Endodermal cell (in vitro differentiated cells): ENCODE measurements at regions not wholly inside any gene's neighbourhood (a gene's known extent, or its start where the extent isn't known, plus 50 kb on each side); places are given as distances from the start of the nearest gene placed in this dataset.

ENCODE experiments used
- DNase-seq: peaks from one replicate; pipeline ENCODE4 v3.0.0-alpha.2; 2017
- H3K27ac ChIP-seq: 2 replicates; pipeline ENCODE4 v1.5.1; 2013; ENCODE audit warnings: mild to moderate bottlenecking, low read depth, low read length, moderate library complexity
- H3K27me3 ChIP-seq: 2 replicates; pipeline ENCODE4 v1.6.1; 2013; ENCODE audit warnings: mild to moderate bottlenecking, low read length, moderate library complexity; ENCODE audit not compliant: insufficient read depth, control insufficient read depth, poor library complexity, severe bottlenecking
- H3K36me3 ChIP-seq: 2 replicates; pipeline ENCODE4 v1.7.0; 2013; ENCODE audit warnings: mild to moderate bottlenecking, low read length, moderate library complexity; ENCODE audit not compliant: control insufficient read depth, insufficient read depth
- H3K4me1 ChIP-seq: one replicate; pipeline ENCODE4 v1.7.0; 2013; ENCODE audit warnings: low read length; ENCODE audit not compliant: control insufficient read depth, insufficient read depth
- H3K4me3 ChIP-seq: 2 replicates; pipeline ENCODE4 v1.5.1; 2013; ENCODE audit warnings: mild to moderate bottlenecking, low read length, moderate library complexity
- H3K9ac ChIP-seq: 2 replicates; pipeline ENCODE4 v1.6.1; 2013; ENCODE audit warnings: mild to moderate bottlenecking, low read length, moderate library complexity; ENCODE audit not compliant: poor library complexity, severe bottlenecking; ENCODE audit errors: extremely low read depth
- H3K9me3 ChIP-seq: 2 replicates; pipeline ENCODE4 v1.6.1; 2013; ENCODE audit warnings: mild to moderate bottlenecking, low read length, moderate library complexity; ENCODE audit not compliant: control insufficient read depth
- H3K27ac Mint-ChIP-seq: 2 replicates; pipeline ENCODE4 v1.8.0; 2020; ENCODE audit warnings: mixed read lengths
- H3K27me3 Mint-ChIP-seq: 2 replicates; pipeline ENCODE4 v1.8.0; 2021; ENCODE audit warnings: mild to moderate bottlenecking, mixed read lengths; ENCODE audit not compliant: insufficient read depth
- H3K36me3 Mint-ChIP-seq: 2 replicates; pipeline ENCODE4 v1.8.0; 2020; ENCODE audit warnings: low read depth, mixed read lengths
- H3K4me1 Mint-ChIP-seq: 2 replicates; pipeline ENCODE4 v1.8.0; 2020; ENCODE audit warnings: mixed read lengths
- H3K4me3 Mint-ChIP-seq: 2 replicates; pipeline ENCODE4 v1.8.0; 2020; ENCODE audit warnings: mild to moderate bottlenecking, moderate library complexity, mixed read lengths
- H3K9me3 Mint-ChIP-seq: 2 replicates; pipeline ENCODE4 v1.8.0; 2020; ENCODE audit warnings: mild to moderate bottlenecking, mixed read lengths
- WGBS, 2 experiments: methylation state at CpG; one replicate each; pipeline versions ENCODE4 v1.1.5 to v1.1.7; 2013; ENCODE audit warnings: missing lambda C conversion rate in 2 of 2, mixed read lengths in 1 of 2; ENCODE audit not compliant: insufficient coverage in 1 of 2, insufficient read length in 1 of 2; 5-methylcytosine and 5-hydroxymethylcytosine counted together
- TF ChIP-seq, protein P1 (sequence below): fragments of 200-600 bp; sonication (generic); conservative IDR thresholded peaks from 2 replicates; pipeline ENCODE4 v1.5.0; 2021; ENCODE audit warnings: antibody characterized with exemption, mild to moderate bottlenecking

DNA sequence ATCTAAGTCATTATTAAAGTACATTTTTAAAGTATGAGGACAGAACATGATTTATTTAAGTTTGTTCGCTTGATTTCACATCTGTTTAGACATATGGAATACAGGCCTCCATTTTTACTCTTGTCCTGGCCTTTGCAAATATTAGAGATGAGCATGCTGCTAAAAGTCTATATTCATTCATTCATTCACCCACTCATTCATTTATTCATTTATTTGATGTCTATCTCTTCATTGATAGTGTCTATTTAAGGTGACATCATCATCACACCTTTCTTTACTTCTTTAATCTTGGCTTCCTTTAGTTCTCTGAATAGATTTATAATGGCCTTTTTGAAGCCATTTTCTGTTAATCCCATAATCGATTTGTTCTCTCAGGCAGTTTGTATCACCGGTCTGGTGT is 68.0 kb downstream of the THNSL1 start:
- Mint-ChIP-seq H3K4me3 (no peak overlapping the region), H3K27me3 (peaks cover 17% of the 10 kb centered on the region), H3K9me3 (no peaks in the 10 kb centered on the region), H3K27ac (no peak overlapping the region), H3K36me3 (no peaks in the 10 kb centered on the region), H3K4me1 (peaks cover 5% of the 10 kb centered on the region)
- TF ChIP-seq, protein P1, sequence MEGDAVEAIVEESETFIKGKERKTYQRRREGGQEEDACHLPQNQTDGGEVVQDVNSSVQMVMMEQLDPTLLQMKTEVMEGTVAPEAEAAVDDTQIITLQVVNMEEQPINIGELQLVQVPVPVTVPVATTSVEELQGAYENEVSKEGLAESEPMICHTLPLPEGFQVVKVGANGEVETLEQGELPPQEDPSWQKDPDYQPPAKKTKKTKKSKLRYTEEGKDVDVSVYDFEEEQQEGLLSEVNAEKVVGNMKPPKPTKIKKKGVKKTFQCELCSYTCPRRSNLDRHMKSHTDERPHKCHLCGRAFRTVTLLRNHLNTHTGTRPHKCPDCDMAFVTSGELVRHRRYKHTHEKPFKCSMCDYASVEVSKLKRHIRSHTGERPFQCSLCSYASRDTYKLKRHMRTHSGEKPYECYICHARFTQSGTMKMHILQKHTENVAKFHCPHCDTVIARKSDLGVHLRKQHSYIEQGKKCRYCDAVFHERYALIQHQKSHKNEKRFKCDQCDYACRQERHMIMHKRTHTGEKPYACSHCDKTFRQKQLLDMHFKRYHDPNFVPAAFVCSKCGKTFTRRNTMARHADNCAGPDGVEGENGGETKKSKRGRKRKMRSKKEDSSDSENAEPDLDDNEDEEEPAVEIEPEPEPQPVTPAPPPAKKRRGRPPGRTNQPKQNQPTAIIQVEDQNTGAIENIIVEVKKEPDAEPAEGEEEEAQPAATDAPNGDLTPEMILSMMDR, result no peak
- no peak for DNase-seq
- no peak overlapping the region for H3K9ac ChIP-seq
- 93% methylated on average over 3 of the region's 3 CpGs; no CpG with 5 or more reads in 1 of the 2 experiments for WGBS, 2 experiments
- no peak overlapping the region for H3K27ac ChIP-seq
- H3K4me3 ChIP-seq, result no peak overlapping the region
- no peaks in the 10 kb centered on the region for H3K4me1 ChIP-seq
- no peaks in the 10 kb centered on the region for H3K9me3 ChIP-seq
- peaks cover 11% of the 10 kb centered on the region for H3K27me3 ChIP-seq
- H3K36me3 ChIP-seq, result no peaks in the 10 kb centered on the region

DNA sequence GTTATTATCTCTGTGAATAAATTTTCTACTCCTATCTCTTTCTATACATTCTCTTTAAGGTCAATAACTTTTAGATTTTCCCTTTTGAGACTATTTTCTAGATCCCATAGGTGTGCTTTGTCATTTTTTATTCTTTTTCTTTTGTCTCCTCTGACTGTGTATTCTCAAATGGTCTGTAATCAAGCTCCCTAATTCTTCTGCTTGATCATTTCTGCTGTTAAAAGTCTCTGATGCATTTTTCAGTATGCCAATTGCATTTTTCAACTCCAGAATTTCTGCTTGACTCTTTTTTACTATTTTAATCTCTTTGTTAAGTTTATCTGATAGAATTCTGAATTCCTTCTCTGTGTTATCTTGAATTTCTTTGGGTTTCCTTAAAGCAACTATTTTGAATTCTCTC is 78.2 kb downstream of the THNSL1 start:
- no peaks in the 10 kb centered on the region for H3K27me3 ChIP-seq
- H3K4me3 ChIP-seq, result no peak overlapping the region
- no peaks in the 10 kb centered on the region for H3K4me1 ChIP-seq
- peaks cover 23% of the 10 kb centered on the region for H3K9me3 ChIP-seq
- Mint-ChIP-seq H3K36me3 (no peaks in the 10 kb centered on the region), H3K4me3 (no peak overlapping the region), H3K27ac (no peak overlapping the region), H3K4me1 (no peaks in the 10 kb centered on the region), H3K27me3 (peaks cover 2% of the 10 kb centered on the region), H3K9me3 (peaks cover 15% of the 10 kb centered on the region)
- H3K9ac ChIP-seq, result no peak overlapping the region
- TF ChIP-seq, protein P1, result no peak
- H3K36me3 ChIP-seq, result no peaks in the 10 kb centered on the region
- no peak overlapping the region for H3K27ac ChIP-seq
- DNase-seq, result no peak

DNA sequence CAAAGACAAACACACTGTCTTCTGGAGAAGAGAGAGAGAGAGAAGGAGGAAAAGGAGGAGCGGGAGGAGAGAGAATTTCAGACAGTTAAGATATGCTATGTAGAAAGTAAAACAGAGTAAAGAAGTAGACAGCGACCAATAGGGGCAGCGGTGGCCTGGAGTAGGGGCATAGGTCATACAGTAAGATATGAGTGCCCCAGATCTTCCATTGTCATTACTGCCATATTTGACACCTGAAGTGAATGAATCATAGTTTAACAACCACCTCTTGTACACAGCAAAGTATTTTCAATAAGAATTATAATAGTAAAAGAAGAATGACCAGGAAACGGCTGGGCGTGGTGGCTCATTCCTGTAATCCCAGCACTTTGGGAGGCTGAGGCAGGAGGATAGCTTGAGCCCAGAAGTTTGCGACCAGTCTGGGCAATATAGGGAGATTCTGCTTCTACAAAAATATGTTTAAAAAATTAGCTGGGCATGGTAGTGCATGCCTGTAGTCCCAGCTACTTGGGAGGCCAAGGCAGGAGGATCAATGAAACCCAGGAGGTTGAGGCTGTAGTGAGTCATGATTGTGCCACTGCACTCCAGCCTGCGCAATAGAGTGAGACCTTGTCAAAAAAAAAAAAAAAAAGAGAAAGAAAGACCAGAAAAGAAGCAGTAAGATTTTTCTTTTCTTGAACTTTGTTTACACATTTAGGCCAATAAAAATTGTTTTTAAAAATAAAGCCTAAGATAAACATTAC is 77.0 kb upstream of the GPR158 start:
- peaks cover 2% of the 10 kb centered on the region for H3K27me3 Mint-ChIP-seq

More for the DNA sequence above, 77.0 kb upstream of the GPR158 start:
- TF ChIP-seq, protein P1, result peak; percentile 29
- Mint-ChIP-seq H3K27ac (no peak overlapping the region), H3K36me3 (no peaks in the 10 kb centered on the region), H3K4me3 (no peak overlapping the region), H3K4me1 (no peaks in the 10 kb centered on the region), H3K9me3 (peaks cover 2% of the 10 kb centered on the region)
- WGBS, 2 experiments, result 87 to 96% methylated on average over 4 to 7 of the region's 7 CpGs
- Histone ChIP-seq H3K4me1 (no peaks in the 10 kb centered on the region), H3K36me3 (no peaks in the 10 kb centered on the region), H3K27ac (no peak overlapping the region), H3K4me3 (no peak overlapping the region), H3K27me3 (no peaks in the 10 kb centered on the region), H3K9ac (no peak overlapping the region), H3K9me3 (peaks cover 15% of the 10 kb centered on the region)
- DNase-seq, result no peak
